Pancreas (tissue), 10 donors: ENCODE measurements at regions not wholly inside any gene's neighbourhood (a gene's known extent, or its start where the extent isn't known, plus 50 kb on each side); places are given as distances from the start of the nearest gene placed in this dataset.

Experiments used
- ATAC-seq, 4 donors: fragments of 200-7000 bp; cut with Tn5 transposase; one replicate each; pipeline versions ENCODE4 v1.8.0 to v1.9.1; 2020; ENCODE audit warnings: mild to moderate bottlenecking in 4 of 4, moderate library complexity in 4 of 4
- DNase-seq, 6 donors: peaks; one replicate each; pipeline ENCODE4 v3.0.0-alpha.2; 2020
- FAIRE-seq: peaks from 2 replicates; lab custom pipeline; 2012; peaks lifted over from hg19 to GRCh38; lab: Jason Lieb, UNC
- H3K27ac ChIP-seq, 4 donors: fragments of 200-600 bp; sonication (generic); 1 replicate in 3 of 4; 2 replicates in 1 of 4; pipeline versions ENCODE4 v1.5.0 to v1.8.0; 2020
- H3K27me3 ChIP-seq, 4 donors: fragments of 200-600 bp; one replicate each; pipeline ENCODE4 v1.8.0; 2021
- H3K36me3 ChIP-seq, 3 donors: fragments of 200-600 bp; sonication (generic) in 1 of 3; one replicate each; pipeline versions ENCODE4 v1.5.0 to v1.8.0; 2020 to 2021
- H3K4me1 ChIP-seq, 3 donors: fragments of 200-600 bp; one replicate each; pipeline ENCODE4 v1.8.0; 2021
- H3K4me3 ChIP-seq, 4 donors: fragments of 200-600 bp; sonication (generic) in 2 of 4; one replicate each; pipeline versions ENCODE4 v1.5.0 to v1.8.0; 2020 to 2021
- H3K9me3 ChIP-seq, 4 donors: fragments of 200-600 bp; one replicate each; pipeline ENCODE4 v1.8.0; 2021
- CTCF ChIP-seq, 4 donors: fragments of 200-600 bp; sonication (generic) in 3 of 4; IDR thresholded peaks; one replicate each; pipeline versions ENCODE4 v1.5.0 to v1.8.0; 2021; ENCODE audit warnings: antibody characterized with exemption in 4 of 4
- WGBS, 2 donors: extraction: QIAGEN DNeasy Blood & Tissue Kit; methylation state at CpG; one replicate each; pipeline ENCODE4 v1.1.7; 2013; 5-methylcytosine and 5-hydroxymethylcytosine counted together
- intact Hi-C, 3 donors: fragments of 100-400 bp; cut with DNase I; formaldehyde crosslinking; loops; one replicate each; pipeline versions ENCODE4 v1.11.1 to v1.14.2; 2022
- donor health status: healthy with polysubstance abuse.
- donor health status: DM: no; HTN: no; CAD: no; lungs with moderate emphysema.
- donor health status: DM: no; HTN: no; CAD: no.
- donor health status: control.
- donor health status: control.
- donor health status: Bipolar disorder and iron deficiency.
- donor health status: DM: yes; HTN: yes; CAD: no.
- donor health status: DM: no; HTN: no; CAD: no.
- donor health status: DM: no; HTN: no; CAD: no.
- donor health status: DM: yes; HTN: yes; CAD: no.

DNA sequence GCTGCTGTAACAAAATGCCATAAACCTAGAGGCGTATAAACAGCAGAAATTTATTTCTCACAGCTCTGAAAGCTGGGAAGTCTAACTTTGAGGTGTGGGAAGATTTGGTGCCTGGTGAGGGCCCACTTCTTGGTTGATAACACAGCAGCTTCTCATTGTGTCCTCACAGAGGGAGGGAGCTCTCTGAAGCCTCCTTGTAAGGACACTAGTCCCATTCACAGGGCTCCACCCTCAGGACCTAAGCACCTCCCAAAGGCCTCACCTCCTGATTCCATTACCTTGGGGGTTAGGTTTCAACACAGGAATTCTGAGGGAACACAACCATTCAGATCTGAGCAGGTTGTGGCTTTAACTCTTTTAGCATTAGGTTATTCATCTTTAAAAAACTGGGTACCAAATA lies 380.3 kb upstream of the ATP10A start:
- 74 to 81% methylated on average over 1 of the region's 1 CpG for WGBS, 2 donors
- no peaks in the 10 kb centered on the region for H3K36me3 ChIP-seq
- H3K27ac ChIP-seq: no peak overlapping the region
- no peak for TF ChIP-seq CTCF (IDR thresholded peaks at IDR 0.05)
- intact Hi-C loops: no loop called here
- no peak for DNase-seq
- no peaks in the 10 kb centered on the region for H3K27me3 ChIP-seq
- no peaks in the 10 kb centered on the region for H3K4me1 ChIP-seq
- H3K4me3 ChIP-seq: no peak overlapping the region
- no peak for ATAC-seq
- FAIRE-seq: no peak
- H3K9me3 ChIP-seq: no peaks in the 10 kb centered on the region

GRCh38 chr15:26242565-26243071 lies 379.5 kb upstream of the ATP10A start:
- DNase-seq (no peak), ATAC-seq (no peak), FAIRE-seq (no peak)
- TF ChIP-seq CTCF (IDR thresholded peaks at IDR 0.05): no peak
- Histone ChIP-seq H3K27me3 (no peaks in the 10 kb centered on the region), H3K36me3 (no peaks in the 10 kb centered on the region), H3K4me3 (no peak overlapping the region), H3K4me1 (no peaks in the 10 kb centered on the region), H3K9me3 (no peaks in the 10 kb centered on the region), H3K27ac (no peak overlapping the region)
- intact Hi-C loops: no loop called here
- 59 to 60% methylated on average over 9 of the region's 9 CpGs for WGBS, 2 donors

GRCh38 chr15:26235864-26236263 lies 372.7 kb upstream of the ATP10A start:
- Histone ChIP-seq H3K27ac (no peak overlapping the region), H3K4me3 (no peak overlapping the region), H3K36me3 (no peaks in the 10 kb centered on the region), H3K4me1 (no peaks in the 10 kb centered on the region), H3K9me3 (no peaks in the 10 kb centered on the region), H3K27me3 (no peaks in the 10 kb centered on the region)
- WGBS, 2 donors: 22 to 33% methylated on average over 3 of the region's 3 CpGs
- no peak for ATAC-seq
- intact Hi-C loops: no loop called here
- no peak for DNase-seq
- no peak for TF ChIP-seq CTCF (IDR thresholded peaks at IDR 0.05)
- FAIRE-seq: no peak

- Histone ChIP-seq H3K4me1 (no peaks in the 10 kb centered on the region), H3K36me3 (no peaks in the 10 kb centered on the region), H3K27ac (no peak overlapping the region), H3K27me3 (no peaks in the 10 kb centered on the region), H3K9me3 (no peaks in the 10 kb centered on the region), H3K4me3 (no peak overlapping the region)
- intact Hi-C loops: no loop called here
- no peak for TF ChIP-seq CTCF (IDR thresholded peaks at IDR 0.05)
- FAIRE-seq (no peak), DNase-seq (no peak), ATAC-seq (peak in 1 of 4 donors; percentile 34)
- 29 to 39% methylated on average over 15 of the region's 15 CpGs for WGBS, 2 donors
Observed at GRCh38 chr15:26234976-26235767, 372.0 kb upstream of the ATP10A start.

- H3K27ac ChIP-seq: no peak overlapping the region
- FAIRE-seq: no peak
- no peaks in the 10 kb centered on the region for H3K36me3 ChIP-seq
- no peak for TF ChIP-seq CTCF (IDR thresholded peaks at IDR 0.05)
- ATAC-seq: no peak
- H3K4me1 ChIP-seq: no peaks in the 10 kb centered on the region
- H3K27me3 ChIP-seq: no peaks in the 10 kb centered on the region
- intact Hi-C loops: no loop called here
- H3K9me3 ChIP-seq: no peaks in the 10 kb centered on the region
- no peak overlapping the region for H3K4me3 ChIP-seq
- no peak for DNase-seq
Observed at GRCh38 chr15:26232691-26233090, 369.6 kb upstream of the ATP10A start.
